WTC11 (cell line): ENCODE measurements at regions not wholly inside any gene's neighbourhood (a gene's known extent, or its start where the extent isn't known, plus 50 kb on each side); places are given as distances from the start of the nearest gene placed in this dataset.

Experiments used
- ATAC-seq: fragments of 200-7000 bp; cut with Tn5 transposase; 2 replicates; pipeline ENCODE4 v1.10.0; 2021; ENCODE audit warnings: mild to moderate bottlenecking, moderate library complexity
- CTCF ChIA-PET: fragments of 300-600 bp; sonication (Branson Sonifier 250); formaldehyde crosslinking; loops from one replicate; lab custom pipeline; 2021; ENCODE audit warnings: antibody characterized with exemption; lab: Charles Lee
- POLR2A ChIA-PET: fragments of 350-600 bp; sonication (Branson Sonifier 250); formaldehyde crosslinking; loops from one replicate; lab custom pipeline; 2021; ENCODE audit warnings: antibody characterized with exemption; lab: Charles Lee
- DNase-seq: peaks from one replicate; pipeline ENCODE4 v3.0.0; 2021; ENCODE audit warnings: low spot score
- H3K27ac Mint-ChIP-seq: 2 replicates; pipeline ENCODE4 v1.8.0; 2021; ENCODE audit warnings: mixed read lengths
- H3K27me3 Mint-ChIP-seq: 2 replicates; pipeline ENCODE4 v1.8.0; 2021; ENCODE audit warnings: low read depth, mild to moderate bottlenecking, moderate library complexity, mixed read lengths
- H3K36me3 Mint-ChIP-seq: 2 replicates; pipeline ENCODE4 v1.8.0; 2021; ENCODE audit warnings: mixed read lengths
- H3K4me1 Mint-ChIP-seq: 2 replicates; pipeline ENCODE4 v1.8.0; 2022; ENCODE audit warnings: mixed read lengths
- H3K4me3 Mint-ChIP-seq: 2 replicates; pipeline ENCODE4 v1.8.0; 2021; ENCODE audit warnings: mild to moderate bottlenecking, moderate library complexity, mixed read lengths
- H3K9me3 Mint-ChIP-seq: 2 replicates; pipeline ENCODE4 v1.8.0; 2021; ENCODE audit warnings: mixed read lengths
- ATF1 ChIP-seq: sonication (generic); formaldehyde crosslinking; IDR thresholded peaks from 2 replicates; pipeline ENCODE4 v1.8.1; 2023; ENCODE audit warnings: mild to moderate bottlenecking, moderate library complexity, missing genetic modification reagents
- ATF6 ChIP-seq: sonication (generic); formaldehyde crosslinking; IDR thresholded peaks from 2 replicates; pipeline ENCODE4 v1.8.1; 2023; ENCODE audit warnings: mild to moderate bottlenecking, missing genetic modification reagents
- EMX1 ChIP-seq: fragments of 250-450 bp; sonication (Bioruptor Pico); IDR thresholded peaks from 2 replicates; pipeline ENCODE4 v1.8.0; 2021; ENCODE audit warnings: mild to moderate bottlenecking
- ESRRA ChIP-seq: sonication (generic); formaldehyde crosslinking; IDR thresholded peaks from 2 replicates; pipeline ENCODE4 v1.8.1; 2022; ENCODE audit warnings: mild to moderate bottlenecking, missing genetic modification reagents, borderline replicate concordance
- HMGXB4 ChIP-seq: sonication (generic); formaldehyde crosslinking; IDR thresholded peaks from 2 replicates; pipeline ENCODE4 v1.8.1; 2023; ENCODE audit warnings: mild to moderate bottlenecking, moderate library complexity, missing genetic modification reagents
- IRF1 ChIP-seq: sonication (generic); formaldehyde crosslinking; IDR thresholded peaks from 2 replicates; pipeline ENCODE4 v1.8.0; 2023; ENCODE audit warnings: missing genetic modification reagents
- MAX ChIP-seq: sonication (generic); formaldehyde crosslinking; IDR thresholded peaks from 2 replicates; pipeline ENCODE4 v1.8.0; 2022; ENCODE audit warnings: mild to moderate bottlenecking, missing genetic modification reagents
- MXD4 ChIP-seq: fragments of 250-450 bp; sonication (Bioruptor Pico); IDR thresholded peaks from 2 replicates; pipeline ENCODE4 v1.8.0; 2021; ENCODE audit warnings: mild to moderate bottlenecking, moderate library complexity, borderline replicate concordance
- NR2C2 ChIP-seq: sonication (generic); formaldehyde crosslinking; IDR thresholded peaks from 2 replicates; pipeline ENCODE4 v1.8.0; 2022; ENCODE audit warnings: mild to moderate bottlenecking, missing genetic modification reagents
- NR3C1 ChIP-seq: sonication (generic); formaldehyde crosslinking; conservative IDR thresholded peaks from 2 replicates; pipeline ENCODE4 v1.8.1; 2023; ENCODE audit warnings: low read depth, mild to moderate bottlenecking, missing genetic modification reagents
- RORB ChIP-seq: fragments of 250-450 bp; sonication (Bioruptor Pico); IDR thresholded peaks from 2 replicates; pipeline ENCODE4 v1.9.0; 2021; ENCODE audit warnings: mild to moderate bottlenecking
- STAT6 ChIP-seq: sonication (generic); formaldehyde crosslinking; conservative IDR thresholded peaks from 2 replicates; pipeline ENCODE4 v1.8.1; 2023; ENCODE audit warnings: mild to moderate bottlenecking, low read depth, missing genetic modification reagents, moderate library complexity
- TCF7 ChIP-seq: sonication (generic); formaldehyde crosslinking; IDR thresholded peaks from 2 replicates; pipeline ENCODE4 v1.8.0; 2022; ENCODE audit warnings: mild to moderate bottlenecking, low read depth, missing genetic modification reagents, moderate library complexity
- TEAD1 ChIP-seq: sonication (generic); formaldehyde crosslinking; IDR thresholded peaks from 2 replicates; pipeline ENCODE4 v1.8.0; 2022; ENCODE audit warnings: mild to moderate bottlenecking, missing genetic modification reagents
- ZBTB43 ChIP-seq: sonication (generic); formaldehyde crosslinking; IDR thresholded peaks from 2 replicates; pipeline ENCODE4 v1.8.1; 2023; ENCODE audit warnings: mild to moderate bottlenecking, missing genetic modification reagents
- ZNF232 ChIP-seq: sonication (generic); formaldehyde crosslinking; IDR thresholded peaks from 2 replicates; pipeline ENCODE4 v1.8.0; 2022; ENCODE audit warnings: mild to moderate bottlenecking, missing genetic modification reagents
- ZNF317 ChIP-seq: sonication (generic); formaldehyde crosslinking; IDR thresholded peaks from 2 replicates; pipeline ENCODE4 v1.8.1; 2023; ENCODE audit warnings: low read depth, mild to moderate bottlenecking, moderate library complexity, missing genetic modification reagents, borderline replicate concordance
- ZNF423 ChIP-seq: fragments of 250-450 bp; sonication (Bioruptor Pico); IDR thresholded peaks from 2 replicates; pipeline ENCODE4 v2.1.2; 2022; ENCODE audit warnings: mild to moderate bottlenecking, moderate library complexity
- ZNF425 ChIP-seq: fragments of 250-450 bp; sonication (Bioruptor Pico); conservative IDR thresholded peaks from 2 replicates; pipeline ENCODE4 v1.9.0; 2021; ENCODE audit warnings: mild to moderate bottlenecking
- ZNF532 ChIP-seq: fragments of 250-450 bp; sonication (Bioruptor Pico); IDR thresholded peaks from 2 replicates; pipeline ENCODE4 v1.9.0; 2021; ENCODE audit warnings: mild to moderate bottlenecking, borderline replicate concordance

GRCh38 chrX:16469870-16470269 is 180.1 kb upstream of the S100G start (continued):
- TF ChIP-seq NR2C2 (CRISPR knock-in tag), result no peak
- no peak for TF ChIP-seq ESRRA
- no peak for TF ChIP-seq ZNF232 (CRISPR knock-in tag)
- no peak for TF ChIP-seq EMX1 (CRISPR knock-in tag)
- TF ChIP-seq TEAD1, result no peak
- TF ChIP-seq MXD4 (CRISPR knock-in tag), result no peak
- no peak for TF ChIP-seq IRF1
- no peak for TF ChIP-seq MAX (CRISPR knock-in tag)
- no peak for TF ChIP-seq ZNF532
- TF ChIP-seq ZNF425 (CRISPR knock-in tag), result no peak
- TF ChIP-seq ATF6 (CRISPR knock-in tag), result no peak
- TF ChIP-seq NR3C1, result no peak
- TF ChIP-seq RORB, result no peak
- no peak for TF ChIP-seq ATF1 (CRISPR knock-in tag)

- peaks cover 10% of the 10 kb centered on the region for H3K9me3 Mint-ChIP-seq
- H3K27ac Mint-ChIP-seq, result no peak overlapping the region
- peaks cover 8% of the 10 kb centered on the region; the same call in 1 of the 2 replicates for H3K36me3 Mint-ChIP-seq
- POLR2A ChIA-PET, result no interaction called here
- H3K27me3 Mint-ChIP-seq, result no peaks in the 10 kb centered on the region
- no peak for ATAC-seq
- no peak for DNase-seq
- CTCF ChIA-PET, result no interaction called here
- H3K4me3 Mint-ChIP-seq, result no peak overlapping the region
- peaks cover 27% of the 10 kb centered on the region for H3K4me1 Mint-ChIP-seq
- no peak for TF ChIP-seq ZNF317 (CRISPR knock-in tag)
- no peak for TF ChIP-seq TCF7 (CRISPR knock-in tag)
- no peak for TF ChIP-seq STAT6 (CRISPR knock-in tag)
- no peak for TF ChIP-seq ZBTB43 (CRISPR knock-in tag)
- no peak for TF ChIP-seq ZNF423 (CRISPR knock-in tag)
- no peak for TF ChIP-seq HMGXB4 (CRISPR knock-in tag)
Observed at GRCh38 chrX:16472345-16472744, 177.6 kb upstream of the S100G start.
